WI38 (cell line): ENCODE measurements at regions not wholly inside any gene's neighbourhood (a gene's known extent, or its start where the extent isn't known, plus 50 kb on each side); places are given as distances from the start of the nearest gene placed in this dataset.

Experiments
- H3K4me3 ChIP-seq: 2 replicates; pipeline ENCODE4 v1.5.1; 2011; ENCODE audit warnings: low read depth, mild to moderate bottlenecking, control low read depth, low read length
- TF ChIP-seq, protein P1 (sequence below): IDR thresholded peaks from 2 replicates; pipeline ENCODE4 v1.5.1; 2012; ENCODE audit warnings: low read depth, mild to moderate bottlenecking, control low read depth, low read length

DNA sequence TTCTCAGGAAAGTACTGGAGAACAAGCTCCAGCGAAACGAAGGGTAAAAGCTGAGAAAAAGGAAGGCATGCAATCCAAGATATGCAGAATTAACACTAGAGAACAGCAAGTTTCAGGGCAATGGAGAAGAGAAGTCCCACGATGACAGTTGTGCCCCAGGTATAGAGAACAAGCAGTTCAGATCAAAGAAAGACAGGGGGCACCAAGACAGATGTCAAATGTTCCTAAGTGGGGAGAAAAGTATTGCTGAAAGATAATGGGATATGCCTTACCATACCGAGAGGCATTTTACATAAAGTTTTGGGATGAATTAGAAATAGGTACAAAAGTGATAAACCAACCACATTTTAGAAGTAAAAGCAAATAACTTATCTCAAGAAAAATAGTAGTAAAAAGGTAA lies 79.1 kb upstream of the UBE2E3 start:
- H3K4me3 ChIP-seq, result no peak overlapping the region
- TF ChIP-seq, protein P1, sequence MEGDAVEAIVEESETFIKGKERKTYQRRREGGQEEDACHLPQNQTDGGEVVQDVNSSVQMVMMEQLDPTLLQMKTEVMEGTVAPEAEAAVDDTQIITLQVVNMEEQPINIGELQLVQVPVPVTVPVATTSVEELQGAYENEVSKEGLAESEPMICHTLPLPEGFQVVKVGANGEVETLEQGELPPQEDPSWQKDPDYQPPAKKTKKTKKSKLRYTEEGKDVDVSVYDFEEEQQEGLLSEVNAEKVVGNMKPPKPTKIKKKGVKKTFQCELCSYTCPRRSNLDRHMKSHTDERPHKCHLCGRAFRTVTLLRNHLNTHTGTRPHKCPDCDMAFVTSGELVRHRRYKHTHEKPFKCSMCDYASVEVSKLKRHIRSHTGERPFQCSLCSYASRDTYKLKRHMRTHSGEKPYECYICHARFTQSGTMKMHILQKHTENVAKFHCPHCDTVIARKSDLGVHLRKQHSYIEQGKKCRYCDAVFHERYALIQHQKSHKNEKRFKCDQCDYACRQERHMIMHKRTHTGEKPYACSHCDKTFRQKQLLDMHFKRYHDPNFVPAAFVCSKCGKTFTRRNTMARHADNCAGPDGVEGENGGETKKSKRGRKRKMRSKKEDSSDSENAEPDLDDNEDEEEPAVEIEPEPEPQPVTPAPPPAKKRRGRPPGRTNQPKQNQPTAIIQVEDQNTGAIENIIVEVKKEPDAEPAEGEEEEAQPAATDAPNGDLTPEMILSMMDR, result no peak

DNA sequence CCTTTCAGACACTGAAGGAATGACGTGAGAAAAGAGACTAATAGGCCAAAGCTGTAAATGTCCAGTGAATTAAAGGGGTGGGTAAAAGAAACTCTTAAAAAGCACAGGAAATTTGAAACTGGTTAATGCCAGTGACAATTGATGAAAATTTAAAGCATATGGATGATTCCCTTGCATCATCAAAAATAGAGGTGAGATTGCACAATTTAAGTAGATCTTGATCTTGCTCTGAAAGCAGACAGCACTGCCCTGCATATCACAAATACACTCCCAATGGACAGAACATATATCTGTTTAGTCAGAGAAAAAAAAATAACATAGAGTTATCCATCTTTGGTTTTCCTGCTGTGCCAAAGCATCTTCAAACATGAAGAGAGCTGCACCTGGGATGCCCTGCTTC lies 86.7 kb upstream of the UBE2E3 start:
- TF ChIP-seq, protein P1, result no peak
- no peak overlapping the region for H3K4me3 ChIP-seq

DNA sequence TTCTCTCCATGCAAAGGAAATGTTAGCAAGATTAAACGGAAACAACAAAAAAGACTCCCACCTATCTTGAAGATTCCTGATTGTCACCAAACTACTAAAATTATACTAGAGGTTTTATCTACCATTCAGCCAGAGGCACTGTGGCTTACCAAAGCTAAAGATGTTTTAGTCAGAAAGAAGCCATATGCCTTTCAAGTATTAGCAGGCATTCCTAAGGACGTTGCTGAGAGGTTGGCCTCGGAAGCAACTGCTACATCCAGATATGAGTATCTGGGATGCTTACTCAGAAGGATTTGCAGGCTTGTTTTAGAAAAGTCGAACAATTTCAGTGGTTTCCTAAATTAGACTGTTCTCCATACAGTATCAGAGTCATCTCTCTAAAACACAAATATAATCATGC lies 88.3 kb upstream of the UBE2E3 start:
- TF ChIP-seq, protein P1, result no peak
- H3K4me3 ChIP-seq, result no peak overlapping the region

DNA sequence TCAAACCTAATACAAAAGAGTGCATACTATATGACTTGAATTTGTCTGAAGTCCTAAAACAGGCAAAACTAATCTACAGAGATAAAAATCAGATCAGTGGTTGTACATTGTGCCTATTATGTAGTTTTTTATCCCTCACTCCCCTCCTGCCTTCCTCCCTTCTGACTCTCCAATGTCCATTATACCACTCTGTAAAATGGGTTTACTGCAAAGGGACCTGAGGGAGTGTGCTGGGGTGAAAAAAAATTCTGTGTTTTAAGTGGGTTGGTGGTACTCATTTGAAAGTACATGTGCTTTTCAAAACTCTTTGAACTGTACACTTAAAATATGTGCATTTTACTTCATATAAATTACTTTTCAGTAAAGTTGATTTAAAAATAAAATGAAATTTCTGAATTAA lies 89.0 kb upstream of the UBE2E3 start:
- TF ChIP-seq, protein P1, result no peak
- H3K4me3 ChIP-seq, result no peak overlapping the region

DNA sequence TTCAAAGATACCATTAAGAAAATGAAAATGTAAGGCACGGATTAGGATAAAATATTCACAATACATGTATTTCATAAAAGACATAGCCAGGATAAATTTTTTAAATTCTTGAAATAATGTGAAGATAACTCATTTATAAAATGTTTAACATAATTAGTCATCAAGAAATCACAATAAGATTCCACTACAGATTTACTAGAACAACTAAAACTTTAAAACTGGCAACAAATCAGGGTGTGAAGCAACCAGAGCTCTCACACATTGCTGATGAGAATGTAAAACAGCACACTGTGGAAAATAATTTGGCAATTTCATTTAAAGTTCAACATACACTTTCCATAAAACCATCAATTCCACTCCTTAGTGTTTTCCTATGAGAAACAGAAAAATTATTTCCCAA lies 89.6 kb upstream of the UBE2E3 start:
- TF ChIP-seq, protein P1, result no peak

DNA sequence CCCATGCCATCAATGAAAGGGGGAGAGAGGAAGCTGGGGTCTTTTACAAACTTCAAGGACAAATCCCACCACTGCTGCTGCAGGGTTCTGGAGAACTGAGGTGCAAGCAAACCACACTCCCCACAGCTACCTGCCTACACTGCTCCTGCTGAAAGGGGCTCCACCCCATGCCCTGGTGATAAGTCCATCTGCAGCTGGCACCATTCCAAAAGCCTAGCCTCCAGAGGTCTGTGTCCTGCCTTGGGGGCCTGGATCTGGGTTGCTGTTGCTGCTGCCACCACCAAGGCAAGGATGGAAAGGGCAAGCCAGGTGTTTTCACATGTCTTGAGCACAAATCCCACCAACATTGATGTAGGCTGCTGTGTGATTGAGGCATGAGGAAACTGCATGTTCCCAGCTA lies 97.4 kb upstream of the UBE2E3 start:
- TF ChIP-seq, protein P1, result no peak
- H3K4me3 ChIP-seq, result no peak overlapping the region

More for the DNA sequence above, 89.6 kb upstream of the UBE2E3 start:
- H3K4me3 ChIP-seq, result no peak overlapping the region

DNA sequence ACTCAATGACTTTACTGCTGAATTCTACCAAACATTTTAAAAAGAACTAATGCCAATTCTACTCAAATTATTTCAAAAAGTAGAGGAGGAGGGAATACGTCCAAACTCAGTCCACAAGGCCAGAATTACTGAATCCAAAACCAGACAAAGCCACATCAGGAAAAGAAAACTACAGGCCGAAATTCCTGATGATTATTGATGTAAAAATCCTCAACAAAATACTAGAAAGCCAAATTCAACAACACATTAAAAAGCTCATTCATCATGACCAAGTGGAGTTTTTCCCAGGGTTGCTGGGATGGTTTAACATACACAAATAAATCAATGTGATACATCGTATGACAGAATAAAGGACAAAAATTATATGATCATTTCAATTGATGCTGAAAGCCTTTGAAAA lies 103.9 kb upstream of the UBE2E3 start:
- no peak overlapping the region for H3K4me3 ChIP-seq

More for the DNA sequence above, 103.9 kb upstream of the UBE2E3 start:
- TF ChIP-seq, protein P1, result no peak
